Activated CD4-positive, alpha-beta T cell treated with anti-CD3 and anti-CD28 coated beads, Interleukin-2, amount 10 ng/mL, durations not matched to agents 24 days and 14 days (primary cell): ENCODE measurements at regions not wholly inside any gene's neighbourhood (a gene's known extent, or its start where the extent isn't known, plus 50 kb on each side); places are given as distances from the start of the nearest gene placed in this dataset.

Source experiments
- DNase-seq: peaks from one replicate; pipeline ENCODE4 v3.0.0; 2022
- H3K27ac Mint-ChIP-seq: one replicate; pipeline ENCODE4 v1.8.0; 2022; ENCODE audit warnings: mild to moderate bottlenecking, mixed read lengths
- H3K27me3 Mint-ChIP-seq: one replicate; pipeline ENCODE4 v1.8.0; 2022; ENCODE audit warnings: mixed read lengths
- H3K36me3 Mint-ChIP-seq: one replicate; pipeline ENCODE4 v1.8.0; 2022; ENCODE audit warnings: low read depth, mild to moderate bottlenecking, mixed read lengths
- H3K4me1 Mint-ChIP-seq: one replicate; pipeline ENCODE4 v1.8.0; 2021; ENCODE audit warnings: mixed read lengths
- H3K4me3 Mint-ChIP-seq: one replicate; pipeline ENCODE4 v1.8.0; 2022; ENCODE audit warnings: mild to moderate bottlenecking, moderate library complexity, mixed read lengths
- H3K9me3 Mint-ChIP-seq: one replicate; pipeline ENCODE4 v1.8.0; 2021; ENCODE audit warnings: mixed read lengths
- intact Hi-C: fragments of 100-400 bp; cut with micrococcal nuclease; formaldehyde crosslinking; loops from one replicate; pipeline ENCODE4 v1.15.1; 2023

DNA sequence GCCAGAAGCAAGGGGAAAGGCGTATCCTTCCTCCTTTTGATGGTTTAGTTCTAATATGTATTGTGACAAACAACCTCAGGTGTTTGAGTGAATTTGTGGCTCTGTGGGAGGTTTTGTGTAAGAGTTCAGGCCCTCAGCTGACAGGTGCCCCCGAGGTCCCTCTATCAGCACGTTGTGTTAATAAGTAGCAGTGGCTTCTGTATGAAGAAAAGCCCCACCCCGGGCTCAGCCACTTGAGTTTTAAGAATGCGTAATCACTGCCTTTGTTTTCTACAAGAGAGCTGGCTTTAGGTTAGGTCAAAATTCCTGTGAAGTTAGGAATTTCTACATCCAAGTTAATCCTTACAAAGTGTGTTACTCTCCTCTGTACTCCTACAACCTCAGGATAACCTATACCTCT lies 92.4 kb upstream of the PGBD5 start:
- Mint-ChIP-seq H3K36me3 (no peaks in the 10 kb centered on the region), H3K27me3 (peaks cover 20% of the 10 kb centered on the region), H3K27ac (no peak overlapping the region), H3K9me3 (no peaks in the 10 kb centered on the region), H3K4me3 (no peak overlapping the region), H3K4me1 (no peaks in the 10 kb centered on the region)
- intact Hi-C loops: no loop called here
- DNase-seq: no peak

DNA sequence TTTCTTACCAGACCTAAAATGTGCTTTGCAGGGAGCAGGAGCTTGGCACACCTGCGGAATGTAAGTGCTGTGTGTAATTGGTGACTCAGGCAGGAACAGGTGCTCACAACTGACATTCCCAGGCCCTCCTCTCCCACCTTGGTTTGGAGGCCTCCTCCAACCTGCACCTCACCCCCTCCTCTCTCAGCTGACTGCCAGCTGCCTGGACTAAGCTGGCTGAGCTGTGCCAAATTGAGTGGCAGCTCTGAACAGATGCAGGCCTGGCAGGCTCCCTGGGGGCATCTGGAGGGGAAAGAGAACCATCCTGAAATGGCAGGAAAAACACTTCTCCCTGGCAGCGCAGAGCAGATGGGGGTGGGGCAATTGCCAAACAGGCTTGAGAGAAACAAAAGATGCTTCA lies 91.7 kb upstream of the PGBD5 start:
- Mint-ChIP-seq H3K4me3 (no peak overlapping the region), H3K27ac (no peak overlapping the region), H3K27me3 (peaks cover 16% of the 10 kb centered on the region), H3K9me3 (no peaks in the 10 kb centered on the region), H3K4me1 (no peaks in the 10 kb centered on the region), H3K36me3 (no peaks in the 10 kb centered on the region)
- intact Hi-C loops: no loop called here
- no peak for DNase-seq

DNA sequence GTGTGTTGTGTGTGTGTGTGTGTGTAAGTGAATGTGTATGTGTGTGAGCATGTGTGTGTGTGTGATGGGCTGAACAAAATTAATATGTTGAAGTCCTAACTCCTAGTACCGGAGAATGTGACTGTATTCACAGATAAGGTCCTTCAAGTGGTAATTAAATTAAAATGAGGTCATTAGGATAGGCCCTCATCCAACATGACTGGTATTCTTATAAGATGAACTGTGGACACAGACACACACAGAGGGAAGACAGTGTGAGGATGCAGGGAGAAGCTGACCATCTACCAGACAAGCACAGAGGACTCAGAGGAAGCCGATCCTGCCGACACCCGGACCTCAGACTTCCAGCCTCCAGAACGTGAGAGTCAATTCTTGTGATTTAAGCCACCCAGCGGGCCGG lies 91.2 kb upstream of the PGBD5 start:
- peaks cover 15% of the 10 kb centered on the region for H3K27me3 Mint-ChIP-seq

DNA sequence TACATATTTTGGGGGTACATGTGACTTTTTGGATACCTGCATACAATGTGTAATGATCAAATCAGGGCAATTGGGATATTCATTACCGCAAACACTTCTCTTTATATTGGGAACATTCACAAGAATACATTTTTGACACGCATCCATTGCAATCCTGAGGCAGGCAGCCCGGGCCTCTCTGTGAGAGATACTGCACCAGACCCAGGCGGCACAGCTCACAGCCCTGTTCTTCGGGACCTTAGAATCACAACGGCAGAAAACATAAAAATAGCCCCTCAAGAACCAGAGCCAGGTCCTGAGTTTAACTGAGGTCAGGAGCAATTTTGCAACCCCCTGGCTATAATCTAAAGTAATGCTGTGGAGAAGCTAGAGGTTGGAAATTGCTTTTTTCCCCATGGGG lies 90.8 kb upstream of the PGBD5 start:
- no peak for DNase-seq
- no peaks in the 10 kb centered on the region for H3K9me3 Mint-ChIP-seq
- intact Hi-C loops: no loop called here
- no peak overlapping the region for H3K4me3 Mint-ChIP-seq
- H3K4me1 Mint-ChIP-seq: no peaks in the 10 kb centered on the region
- no peaks in the 10 kb centered on the region for H3K36me3 Mint-ChIP-seq
- no peak overlapping the region for H3K27ac Mint-ChIP-seq
- peaks cover 13% of the 10 kb centered on the region for H3K27me3 Mint-ChIP-seq

More for the DNA sequence above, 91.2 kb upstream of the PGBD5 start:
- H3K27ac Mint-ChIP-seq: no peak overlapping the region
- no peaks in the 10 kb centered on the region for H3K4me1 Mint-ChIP-seq
- no peaks in the 10 kb centered on the region for H3K36me3 Mint-ChIP-seq
- DNase-seq: no peak
- H3K9me3 Mint-ChIP-seq: no peaks in the 10 kb centered on the region
- no peak overlapping the region for H3K4me3 Mint-ChIP-seq
- intact Hi-C loops: no loop called here

DNA sequence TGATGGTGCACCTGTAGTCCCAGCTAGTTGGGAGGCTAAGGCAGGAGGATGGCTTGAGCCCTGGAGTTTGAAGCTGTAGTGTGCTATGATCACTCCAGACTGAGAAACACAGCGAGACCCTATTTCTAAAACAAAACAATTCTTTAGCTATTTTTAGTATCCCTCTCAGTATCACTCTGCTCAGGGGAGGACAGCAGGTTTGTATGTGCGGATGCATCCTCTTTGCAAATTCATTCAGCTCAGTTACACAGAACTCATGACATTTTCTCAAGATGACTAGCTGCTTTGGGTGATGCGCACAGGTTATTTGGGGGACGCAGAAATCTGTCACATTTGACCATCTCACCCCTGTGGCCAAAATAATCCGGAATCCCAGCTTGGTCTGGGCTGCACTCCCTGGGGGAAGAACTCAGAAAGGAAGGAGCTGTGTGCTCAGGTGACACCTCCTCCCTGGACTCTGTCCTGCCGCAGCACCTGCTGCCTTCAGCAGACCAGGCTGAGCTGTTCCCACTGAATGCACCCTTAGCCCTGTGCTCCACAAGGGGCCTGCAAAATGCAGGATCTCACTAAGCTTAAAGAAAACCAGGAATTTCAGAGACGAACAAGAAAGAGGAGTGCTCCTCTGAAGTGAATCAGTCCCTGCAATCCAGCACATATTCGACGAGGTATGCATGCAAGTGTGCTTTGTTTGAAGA lies 89.5 kb upstream of the PGBD5 start:
- no peak overlapping the region for H3K27ac Mint-ChIP-seq
- intact Hi-C loops: no loop called here
- no peak for DNase-seq
- no peaks in the 10 kb centered on the region for H3K9me3 Mint-ChIP-seq
- H3K27me3 Mint-ChIP-seq: peaks cover 10% of the 10 kb centered on the region
- H3K4me3 Mint-ChIP-seq: no peak overlapping the region
- H3K36me3 Mint-ChIP-seq: no peaks in the 10 kb centered on the region
- H3K4me1 Mint-ChIP-seq: no peaks in the 10 kb centered on the region

DNA sequence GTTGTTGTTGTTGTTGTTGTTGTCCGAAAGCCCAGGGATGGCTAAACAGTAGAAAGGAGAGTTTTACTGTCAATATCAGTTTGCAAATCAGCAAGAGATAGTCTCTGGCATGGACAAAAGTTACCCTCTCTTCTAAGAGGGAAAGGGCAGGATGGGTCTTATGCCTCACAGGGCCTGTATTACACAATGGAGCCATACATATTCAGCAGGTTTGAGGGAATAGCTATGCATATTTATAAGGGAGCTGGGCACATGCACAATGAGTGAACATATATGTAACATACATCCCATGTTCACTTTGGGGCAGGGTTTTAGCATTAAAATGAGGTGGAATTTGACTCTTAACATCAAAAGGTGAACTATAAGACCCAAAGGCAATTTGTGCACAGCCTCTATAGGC lies 84.4 kb upstream of the PGBD5 start:
- intact Hi-C loops: no loop called here
- Mint-ChIP-seq H3K36me3 (no peaks in the 10 kb centered on the region), H3K4me3 (no peak overlapping the region), H3K4me1 (peaks cover 3% of the 10 kb centered on the region), H3K27me3 (peaks cover 10% of the 10 kb centered on the region), H3K27ac (no peak overlapping the region), H3K9me3 (no peaks in the 10 kb centered on the region)
- DNase-seq: no peak

DNA sequence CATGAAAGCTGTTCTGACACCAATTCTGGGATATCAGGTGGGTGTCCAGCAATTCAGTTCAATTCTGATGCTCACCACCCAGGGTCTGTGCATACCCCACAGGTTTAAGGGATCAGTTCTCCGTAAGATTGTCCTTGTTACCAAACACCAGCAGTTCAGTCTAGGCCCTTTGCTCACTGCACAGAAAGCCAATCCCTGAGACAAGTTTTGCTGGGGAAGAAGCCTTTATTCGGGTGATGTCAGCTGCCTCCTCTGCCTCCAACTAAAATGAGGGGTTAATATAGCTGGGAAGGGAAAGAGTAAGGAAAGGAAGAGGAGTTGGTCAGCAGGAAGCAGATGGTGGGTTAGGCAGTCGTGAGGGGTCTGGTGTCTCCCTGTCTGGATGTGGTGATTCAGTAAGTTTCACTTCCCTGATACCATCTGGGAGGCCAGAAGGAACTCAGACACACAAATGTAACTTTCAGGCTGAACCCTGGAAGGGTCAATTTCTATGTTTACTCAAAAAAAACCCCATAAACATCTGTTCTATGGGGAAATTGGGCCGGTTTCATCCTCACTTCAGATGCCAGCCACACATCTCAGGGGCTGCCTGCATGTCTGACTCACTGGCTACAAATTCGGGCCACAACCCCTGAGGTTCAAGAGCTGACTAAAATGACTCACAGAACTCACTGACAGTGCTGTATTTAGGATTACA lies 83.3 kb upstream of the PGBD5 start:
- Mint-ChIP-seq H3K9me3 (no peaks in the 10 kb centered on the region), H3K27ac (no peak overlapping the region), H3K4me1 (peaks cover 3% of the 10 kb centered on the region), H3K36me3 (no peaks in the 10 kb centered on the region), H3K4me3 (no peak overlapping the region), H3K27me3 (peaks cover 10% of the 10 kb centered on the region)
- DNase-seq: no peak
- intact Hi-C loops: no loop called here

DNA sequence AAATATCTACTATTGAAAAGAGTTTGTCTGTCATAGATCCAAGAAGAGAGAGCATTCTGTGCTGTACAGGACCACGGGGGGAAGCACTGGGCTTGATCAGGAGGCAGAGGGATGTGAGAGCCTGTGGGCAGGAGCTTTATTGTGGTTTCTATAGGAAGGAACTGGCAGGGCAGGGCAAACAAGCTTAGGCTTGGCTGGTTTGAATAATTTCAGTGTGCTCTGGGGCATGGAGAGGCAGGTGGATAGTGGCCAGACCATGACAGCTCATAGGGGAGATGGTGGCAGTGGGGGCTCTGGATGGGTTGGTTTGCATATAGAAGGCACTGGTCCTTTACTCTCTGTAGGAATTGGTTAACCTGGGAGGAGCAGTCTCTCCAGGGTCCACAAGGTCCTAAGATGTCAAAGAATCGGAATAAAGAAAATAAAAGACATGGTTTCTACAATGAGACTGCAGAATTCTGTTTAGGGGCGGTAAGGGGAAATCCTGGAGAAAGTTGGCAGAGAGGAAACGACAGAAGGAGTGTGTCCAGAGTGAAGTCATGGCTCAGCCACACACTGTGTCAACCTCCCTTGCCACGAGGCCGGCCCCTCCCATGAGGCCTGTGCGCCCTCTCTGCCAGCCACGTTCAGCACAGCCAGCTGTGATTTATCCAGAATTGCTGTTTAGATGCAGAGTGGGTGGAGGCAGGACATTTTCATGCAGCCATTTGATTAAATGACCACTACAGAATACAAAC lies 81.7 kb upstream of the PGBD5 start:
- Mint-ChIP-seq H3K27me3 (peaks cover 9% of the 10 kb centered on the region), H3K36me3 (no peaks in the 10 kb centered on the region), H3K27ac (no peak overlapping the region), H3K9me3 (no peaks in the 10 kb centered on the region), H3K4me3 (no peak overlapping the region), H3K4me1 (peaks cover 3% of the 10 kb centered on the region)
- DNase-seq: peak; percentile 15
- intact Hi-C loops: no loop called here

DNA sequence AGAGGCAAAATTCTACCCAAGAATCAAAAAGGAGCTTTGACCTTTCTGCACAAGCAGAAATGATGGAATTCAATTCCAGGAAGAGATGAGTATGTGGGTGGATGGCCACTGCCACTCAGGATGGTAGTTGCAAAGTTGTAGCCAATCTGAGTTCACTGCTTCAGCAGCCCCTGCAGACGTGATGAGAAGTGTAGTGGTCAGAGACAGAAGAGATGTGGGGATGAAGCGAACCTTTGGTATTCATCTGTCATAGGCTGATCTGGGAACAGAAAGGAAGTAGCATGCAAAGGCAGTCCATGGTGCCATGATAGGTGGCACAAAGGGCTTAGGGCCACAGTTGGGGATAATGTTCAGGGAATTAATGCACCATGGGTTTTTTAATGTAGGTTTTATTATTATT lies 81.1 kb upstream of the PGBD5 start:
- no peaks in the 10 kb centered on the region for H3K9me3 Mint-ChIP-seq
- H3K4me3 Mint-ChIP-seq: no peak overlapping the region
- H3K4me1 Mint-ChIP-seq: peaks cover 3% of the 10 kb centered on the region
- H3K27ac Mint-ChIP-seq: no peak overlapping the region
- intact Hi-C loops: no loop called here
- H3K27me3 Mint-ChIP-seq: peaks cover 9% of the 10 kb centered on the region
- H3K36me3 Mint-ChIP-seq: no peaks in the 10 kb centered on the region
- DNase-seq: no peak

DNA sequence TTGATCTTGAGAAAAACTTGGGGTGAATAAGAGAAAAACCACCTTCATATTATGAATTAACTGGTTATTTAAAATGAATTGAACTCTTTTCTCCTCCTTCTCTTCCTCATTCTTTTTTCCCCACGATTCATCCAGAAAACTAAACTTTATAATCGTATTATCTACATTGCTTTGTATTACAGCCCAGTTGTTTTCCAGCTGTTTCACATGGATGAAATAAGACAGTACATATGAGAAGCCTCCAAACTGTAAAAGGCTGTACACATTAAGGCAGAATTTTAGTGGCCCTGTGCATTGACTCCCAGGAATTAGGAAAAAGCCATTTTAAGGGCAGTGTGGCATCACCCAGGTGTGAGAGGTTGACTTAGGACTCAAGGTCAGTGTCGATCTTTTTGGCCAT lies 80.3 kb upstream of the PGBD5 start:
- Mint-ChIP-seq H3K27ac (no peak overlapping the region), H3K9me3 (no peaks in the 10 kb centered on the region)

DNA sequence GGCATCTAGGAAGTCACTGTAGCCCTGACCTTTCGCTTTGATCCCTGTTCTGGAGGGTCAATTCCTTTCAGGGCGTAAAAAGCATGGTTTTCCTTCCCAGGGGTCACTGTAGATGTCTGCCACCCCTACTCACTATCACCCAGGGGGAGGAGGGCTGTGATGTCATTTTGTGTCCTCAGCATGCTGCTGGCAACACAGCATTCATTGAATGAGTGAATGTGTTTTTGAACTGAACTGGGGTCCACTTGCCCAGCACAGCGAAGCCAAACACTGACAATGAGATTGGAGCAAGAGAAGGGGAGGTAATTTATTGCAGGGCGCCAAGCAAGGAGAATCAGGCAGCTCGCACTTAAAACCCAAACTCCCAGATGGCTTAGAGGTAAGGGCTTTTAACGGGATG lies 78.2 kb upstream of the PGBD5 start:
- Mint-ChIP-seq H3K4me3 (no peak overlapping the region), H3K27me3 (peaks cover 9% of the 10 kb centered on the region), H3K36me3 (no peaks in the 10 kb centered on the region), H3K9me3 (no peaks in the 10 kb centered on the region), H3K27ac (no peak overlapping the region), H3K4me1 (peaks cover 3% of the 10 kb centered on the region)
- intact Hi-C loops: no loop called here
- no peak for DNase-seq

More for the DNA sequence above, 80.3 kb upstream of the PGBD5 start:
- DNase-seq: no peak
- no peak overlapping the region for H3K4me3 Mint-ChIP-seq
- H3K36me3 Mint-ChIP-seq: no peaks in the 10 kb centered on the region
- H3K4me1 Mint-ChIP-seq: peaks cover 3% of the 10 kb centered on the region
- intact Hi-C loops: no loop called here
- peaks cover 9% of the 10 kb centered on the region for H3K27me3 Mint-ChIP-seq

DNA sequence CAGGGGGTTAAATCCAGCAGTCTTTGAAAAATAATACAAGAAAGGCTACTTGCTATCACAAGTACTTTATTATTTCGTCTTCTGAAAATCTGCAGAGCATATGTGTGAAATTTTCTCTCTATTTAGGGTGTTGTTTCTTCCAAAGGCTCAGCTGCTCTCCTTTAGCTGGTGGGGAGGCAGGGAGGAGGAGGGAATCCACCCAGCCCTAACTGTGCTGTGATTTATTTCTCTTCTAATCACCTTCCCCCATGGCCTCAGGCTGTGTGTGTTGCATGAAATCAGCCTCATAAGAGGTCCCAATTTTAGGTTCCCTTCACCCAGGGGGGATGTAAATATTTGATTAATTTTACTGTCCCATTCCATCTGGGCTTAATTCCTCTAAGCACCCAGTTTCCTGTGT lies 77.6 kb upstream of the PGBD5 start:
- H3K36me3 Mint-ChIP-seq: no peaks in the 10 kb centered on the region
- DNase-seq: no peak
- H3K4me3 Mint-ChIP-seq: no peak overlapping the region
- intact Hi-C loops: no loop called here
- peaks cover 9% of the 10 kb centered on the region for H3K27me3 Mint-ChIP-seq
- H3K9me3 Mint-ChIP-seq: no peaks in the 10 kb centered on the region
- peaks cover 3% of the 10 kb centered on the region for H3K4me1 Mint-ChIP-seq
- H3K27ac Mint-ChIP-seq: no peak overlapping the region

DNA sequence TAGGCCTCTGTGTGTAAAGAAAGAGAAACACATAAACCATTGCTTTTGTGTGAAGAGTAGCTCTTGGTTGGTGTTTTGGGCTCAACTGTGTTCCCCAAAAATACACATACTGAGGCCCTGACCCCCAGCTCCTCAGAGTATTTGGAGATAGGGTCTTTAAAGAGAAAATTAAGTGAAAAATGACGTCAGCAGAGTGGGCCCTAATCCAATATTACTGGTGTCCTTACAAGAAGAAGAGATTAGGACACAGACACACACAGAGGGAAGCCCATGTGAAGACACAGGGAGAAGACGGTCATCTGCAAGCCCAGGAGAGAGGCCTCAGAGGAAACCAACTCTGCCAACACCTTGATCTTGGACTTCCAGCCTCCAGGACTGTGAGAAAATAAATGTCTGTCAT lies 76.9 kb upstream of the PGBD5 start:
- H3K4me3 Mint-ChIP-seq: no peak overlapping the region
- no peaks in the 10 kb centered on the region for H3K9me3 Mint-ChIP-seq
- no peaks in the 10 kb centered on the region for H3K36me3 Mint-ChIP-seq
- H3K27me3 Mint-ChIP-seq: peaks cover 9% of the 10 kb centered on the region
- intact Hi-C loops: no loop called here
- peaks cover 3% of the 10 kb centered on the region for H3K4me1 Mint-ChIP-seq
- no peak overlapping the region for H3K27ac Mint-ChIP-seq
- DNase-seq: no peak

DNA sequence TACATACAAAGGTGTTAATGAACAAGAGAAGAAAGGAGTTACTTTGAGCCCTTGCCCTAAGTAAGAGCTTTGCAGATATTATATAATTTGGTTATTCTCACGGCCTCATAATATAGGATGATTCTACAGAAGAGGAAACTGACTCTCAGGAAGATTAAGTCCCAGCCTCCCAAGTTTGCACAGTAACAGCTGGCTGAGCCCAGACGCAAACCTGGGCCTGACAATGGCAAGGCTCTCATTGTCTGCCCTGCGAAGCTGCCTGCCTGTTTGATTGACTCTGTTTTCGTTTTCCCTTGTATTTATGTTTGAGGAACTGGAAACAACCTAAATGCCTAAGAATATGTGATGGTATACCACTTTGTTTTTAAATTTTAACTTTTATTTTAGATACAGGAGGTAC lies 76.2 kb upstream of the PGBD5 start:
- no peaks in the 10 kb centered on the region for H3K36me3 Mint-ChIP-seq
- H3K4me1 Mint-ChIP-seq: no peaks in the 10 kb centered on the region
- DNase-seq: no peak
- H3K27me3 Mint-ChIP-seq: peaks cover 7% of the 10 kb centered on the region
- intact Hi-C loops: no loop called here
- no peak overlapping the region for H3K4me3 Mint-ChIP-seq
- H3K27ac Mint-ChIP-seq: no peak overlapping the region
- H3K9me3 Mint-ChIP-seq: no peaks in the 10 kb centered on the region
